ENCODE measurements at regions not wholly inside any gene's neighbourhood (a gene's known extent, or its start where the extent isn't known, plus 50 kb on each side); places are given as distances from the start of the nearest gene placed in this dataset.

DNA sequence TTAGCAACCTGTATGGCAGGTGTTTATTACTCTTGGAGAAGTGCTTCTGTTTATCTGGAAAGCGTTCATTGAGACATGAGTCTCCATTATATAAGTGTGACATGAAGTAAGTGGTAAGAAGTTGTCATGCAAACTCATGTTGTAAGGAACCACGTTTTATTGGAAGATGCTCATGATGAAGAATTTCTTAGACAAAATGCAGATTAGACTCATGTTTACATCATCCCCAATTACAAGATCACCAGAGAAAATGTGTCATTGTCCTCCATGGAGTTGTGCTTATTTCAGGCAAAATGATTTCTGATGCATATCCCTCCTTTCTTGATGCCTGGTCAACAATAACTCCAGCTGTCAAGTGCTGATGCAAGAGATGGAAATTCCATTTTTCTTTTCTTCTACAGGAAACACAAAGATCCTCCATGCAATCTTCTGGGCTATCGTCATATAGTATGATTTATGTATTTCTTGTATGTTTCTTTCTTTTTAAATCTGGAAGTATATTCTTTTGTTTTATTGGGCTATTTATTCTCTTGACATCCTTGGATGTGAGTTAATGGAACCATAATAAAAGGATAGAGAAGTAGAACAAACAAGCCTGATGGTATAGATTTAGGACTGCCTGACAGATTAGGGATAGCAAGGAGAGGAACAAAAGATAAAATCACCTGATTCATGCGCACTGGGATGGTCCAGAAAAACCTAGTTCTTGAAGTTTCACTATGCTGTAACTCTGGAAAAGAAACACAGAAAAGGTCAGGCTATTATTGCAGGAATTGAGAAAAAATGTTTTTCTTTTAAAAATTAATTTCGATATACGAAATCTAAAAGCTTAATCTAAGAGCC, 50.7 kb upstream of the DIAPH3 start:
- TF ChIP-seq, protein P1, sequence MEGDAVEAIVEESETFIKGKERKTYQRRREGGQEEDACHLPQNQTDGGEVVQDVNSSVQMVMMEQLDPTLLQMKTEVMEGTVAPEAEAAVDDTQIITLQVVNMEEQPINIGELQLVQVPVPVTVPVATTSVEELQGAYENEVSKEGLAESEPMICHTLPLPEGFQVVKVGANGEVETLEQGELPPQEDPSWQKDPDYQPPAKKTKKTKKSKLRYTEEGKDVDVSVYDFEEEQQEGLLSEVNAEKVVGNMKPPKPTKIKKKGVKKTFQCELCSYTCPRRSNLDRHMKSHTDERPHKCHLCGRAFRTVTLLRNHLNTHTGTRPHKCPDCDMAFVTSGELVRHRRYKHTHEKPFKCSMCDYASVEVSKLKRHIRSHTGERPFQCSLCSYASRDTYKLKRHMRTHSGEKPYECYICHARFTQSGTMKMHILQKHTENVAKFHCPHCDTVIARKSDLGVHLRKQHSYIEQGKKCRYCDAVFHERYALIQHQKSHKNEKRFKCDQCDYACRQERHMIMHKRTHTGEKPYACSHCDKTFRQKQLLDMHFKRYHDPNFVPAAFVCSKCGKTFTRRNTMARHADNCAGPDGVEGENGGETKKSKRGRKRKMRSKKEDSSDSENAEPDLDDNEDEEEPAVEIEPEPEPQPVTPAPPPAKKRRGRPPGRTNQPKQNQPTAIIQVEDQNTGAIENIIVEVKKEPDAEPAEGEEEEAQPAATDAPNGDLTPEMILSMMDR (IDR thresholded peaks at IDR 0.05; ENCODE audit: extremely low read depth, insufficient read depth, missing control alignments) = no peak
- no peak for DNase-seq (ENCODE audit: low spot score)
- in situ Hi-C loops (cut with MboI; ENCODE audit: low pct_unique_long_range_greater_than_20kb, low sequenced_read_pairs, unreplicated experiment) = no loop called here

- in situ Hi-C loops (cut with MboI; ENCODE audit: low pct_unique_long_range_greater_than_20kb, low sequenced_read_pairs, unreplicated experiment) = no loop called here
- TF ChIP-seq, protein P1 (IDR thresholded peaks at IDR 0.05; ENCODE audit: extremely low read depth, insufficient read depth, missing control alignments) = no peak
- DNase-seq (ENCODE audit: low spot score) = no peak
Measured at GRCh38 chr13:60220072-60220471, 56.3 kb upstream of the DIAPH3 start.

- no peak for DNase-seq (ENCODE audit: low spot score)
- TF ChIP-seq, protein P1 (IDR thresholded peaks at IDR 0.05; ENCODE audit: extremely low read depth, insufficient read depth, missing control alignments) = no peak
- in situ Hi-C loops (cut with MboI; ENCODE audit: low pct_unique_long_range_greater_than_20kb, low sequenced_read_pairs, unreplicated experiment) = no loop called here
Measured at GRCh38 chr13:60221581-60221980, 57.9 kb upstream of the DIAPH3 start.

GRCh38 chr13:60226507-60226906, 62.8 kb upstream of the DIAPH3 start:
- DNase-seq (ENCODE audit: low spot score) = no peak

GRCh38 chr13:60227158-60227557, 63.4 kb upstream of the DIAPH3 start:
- DNase-seq (ENCODE audit: low spot score) = no peak
- in situ Hi-C loops (cut with MboI; ENCODE audit: low pct_unique_long_range_greater_than_20kb, low sequenced_read_pairs, unreplicated experiment) = no loop called here
- TF ChIP-seq, protein P1 (IDR thresholded peaks at IDR 0.05; ENCODE audit: extremely low read depth, insufficient read depth, missing control alignments) = no peak

More at GRCh38 chr13:60226507-60226906, 62.8 kb upstream of the DIAPH3 start:
- TF ChIP-seq, protein P1 (IDR thresholded peaks at IDR 0.05; ENCODE audit: extremely low read depth, insufficient read depth, missing control alignments) = peak; percentile 41
- in situ Hi-C loops (cut with MboI; ENCODE audit: low pct_unique_long_range_greater_than_20kb, low sequenced_read_pairs, unreplicated experiment) = no loop called here

GRCh38 chr13:60229708-60230272, 66.1 kb upstream of the DIAPH3 start:
- in situ Hi-C loops (cut with MboI; ENCODE audit: low pct_unique_long_range_greater_than_20kb, low sequenced_read_pairs, unreplicated experiment) = no loop called here
- DNase-seq (ENCODE audit: low spot score) = no peak
- TF ChIP-seq, protein P1 (IDR thresholded peaks at IDR 0.05; ENCODE audit: extremely low read depth, insufficient read depth, missing control alignments) = no peak

Data from GM13977 (cell line).